Suprapubic skin (tissue), 4 donors: ENCODE measurements at regions not wholly inside any gene's neighbourhood (a gene's known extent, or its start where the extent isn't known, plus 50 kb on each side); places are given as distances from the start of the nearest gene placed in this dataset.

Experiments
- EP300 ChIP-seq: sonication (generic); formaldehyde crosslinking; IDR thresholded peaks from one replicate; pipeline ENCODE4 v1.6.1; 2017; ENCODE audit warnings: antibody characterized with exemption
- POLR2A ChIP-seq, 2 donors: fragments of 450-650 bp; IDR thresholded peaks; one replicate each; pipeline ENCODE4 v1.6.1; 2017; ENCODE audit warnings: antibody characterized with exemption in 2 of 2, mild to moderate bottlenecking in 2 of 2, moderate library complexity in 2 of 2
- POLR2AphosphoS5 ChIP-seq, 3 donors: sonication (generic); formaldehyde crosslinking; IDR thresholded peaks; one replicate each; pipeline ENCODE4 v1.6.1; 2017; ENCODE audit warnings: antibody characterized with exemption in 3 of 3
- TF ChIP-seq, protein P1 (sequence below), 2 donors: fragments of 200-600 bp in 1 of 2; fragments of 450-650 bp in 1 of 2; sonication (generic) in 1 of 2; IDR thresholded peaks; one replicate each; pipeline ENCODE4 v1.5.1; 2016 to 2019; ENCODE audit warnings: antibody characterized with exemption in 2 of 2, mild to moderate bottlenecking in 1 of 2, moderate library complexity in 1 of 2

- TF ChIP-seq, protein P1, sequence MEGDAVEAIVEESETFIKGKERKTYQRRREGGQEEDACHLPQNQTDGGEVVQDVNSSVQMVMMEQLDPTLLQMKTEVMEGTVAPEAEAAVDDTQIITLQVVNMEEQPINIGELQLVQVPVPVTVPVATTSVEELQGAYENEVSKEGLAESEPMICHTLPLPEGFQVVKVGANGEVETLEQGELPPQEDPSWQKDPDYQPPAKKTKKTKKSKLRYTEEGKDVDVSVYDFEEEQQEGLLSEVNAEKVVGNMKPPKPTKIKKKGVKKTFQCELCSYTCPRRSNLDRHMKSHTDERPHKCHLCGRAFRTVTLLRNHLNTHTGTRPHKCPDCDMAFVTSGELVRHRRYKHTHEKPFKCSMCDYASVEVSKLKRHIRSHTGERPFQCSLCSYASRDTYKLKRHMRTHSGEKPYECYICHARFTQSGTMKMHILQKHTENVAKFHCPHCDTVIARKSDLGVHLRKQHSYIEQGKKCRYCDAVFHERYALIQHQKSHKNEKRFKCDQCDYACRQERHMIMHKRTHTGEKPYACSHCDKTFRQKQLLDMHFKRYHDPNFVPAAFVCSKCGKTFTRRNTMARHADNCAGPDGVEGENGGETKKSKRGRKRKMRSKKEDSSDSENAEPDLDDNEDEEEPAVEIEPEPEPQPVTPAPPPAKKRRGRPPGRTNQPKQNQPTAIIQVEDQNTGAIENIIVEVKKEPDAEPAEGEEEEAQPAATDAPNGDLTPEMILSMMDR (IDR thresholded peaks at IDR 0.05) = no peak
- peak in 2 of 3 donors; percentile 26 to 43 for TF ChIP-seq POLR2AphosphoS5 (IDR thresholded peaks at IDR 0.05)
- no peak for TF ChIP-seq POLR2A (IDR thresholded peaks at IDR 0.05)
- TF ChIP-seq EP300 = no peak
Measured at GRCh38 chr20:58042591-58042990, 185.9 kb downstream of the ANKRD60 start.
